GM21717 (cell line): ENCODE measurements at regions not wholly inside any gene's neighbourhood (a gene's known extent, or its start where the extent isn't known, plus 50 kb on each side); places are given as distances from the start of the nearest gene placed in this dataset.
A peak's percentile ranks its signal among the peaks of the same experiment; 100 is the strongest.

Source experiments
- ATAC-seq: cut with Tn5 transposase; IDR thresholded peaks from one replicate; pipeline ENCODE4 v1.9.1; 2021; ENCODE audit warnings: mild to moderate bottlenecking, moderate library complexity; ENCODE audit not compliant: unreplicated experiment

GRCh38 chr4:71269233-71269632, 69.6 kb upstream of the SLC4A4 start:
- ATAC-seq = no peak

GRCh38 chr4:71270901-71271300, 67.9 kb upstream of the SLC4A4 start:
- ATAC-seq = peak; percentile 38

GRCh38 chr4:71272976-71273375, 65.8 kb upstream of the SLC4A4 start:
- ATAC-seq = no peak

- no peak for ATAC-seq
Measured at GRCh38 chr4:71275004-71275403, 63.8 kb upstream of the SLC4A4 start.

- ATAC-seq = no peak
Measured at GRCh38 chr4:71275570-71275969, 63.2 kb upstream of the SLC4A4 start.

- ATAC-seq = no peak
Measured at GRCh38 chr4:71277353-71277752, 61.5 kb upstream of the SLC4A4 start.

GRCh38 chr4:71283642-71284257, 55.1 kb upstream of the SLC4A4 start:
- no peak for ATAC-seq

GRCh38 chr4:71287305-71287704, 51.5 kb upstream of the SLC4A4 start:
- ATAC-seq = no peak

GRCh38 chr4:71288875-71289274, 49.9 kb upstream of the SLC4A4 start:
- no peak for ATAC-seq
